ENCODE measurements at regions not wholly inside any gene's neighbourhood (a gene's known extent, or its start where the extent isn't known, plus 50 kb on each side); places are given as distances from the start of the nearest gene placed in this dataset.

- TF ChIP-seq ZC3H10 (CRISPR knock-in tag; IDR thresholded peaks at IDR 0.05): no peak
- no peak for ATAC-seq
These were observed 65.4 kb upstream of the C3orf80 start for GRCh38 chr3:160159806-160160205.

- TF ChIP-seq TCF4 (CRISPR knock-in tag; IDR thresholded peaks at IDR 0.05; ENCODE audit: borderline replicate concordance) (no peak), CSDC2 (CRISPR knock-in tag; IDR thresholded peaks at IDR 0.05) (no peak), BACH2 (CRISPR knock-in tag; IDR thresholded peaks at IDR 0.05; ENCODE audit: borderline replicate concordance) (no peak), ZC3H10 (CRISPR knock-in tag; IDR thresholded peaks at IDR 0.05) (no peak), POU6F1 (CRISPR knock-in tag; IDR thresholded peaks at IDR 0.05; ENCODE audit: borderline replicate concordance, low read depth) (no peak), OSR1 (CRISPR knock-in tag; IDR thresholded peaks at IDR 0.05) (no peak), ZFP3 (CRISPR knock-in tag; IDR thresholded peaks at IDR 0.05) (no peak), CSRNP3 (CRISPR knock-in tag; IDR thresholded peaks at IDR 0.05) (no peak), ZNF70 (CRISPR knock-in tag; IDR thresholded peaks at IDR 0.05) (no peak), ESRRG (CRISPR knock-in tag; IDR thresholded peaks at IDR 0.05) (no peak), ZNF8 (CRISPR knock-in tag; IDR thresholded peaks at IDR 0.05) (no peak), CREB5 (CRISPR knock-in tag; IDR thresholded peaks at IDR 0.05; ENCODE audit: low read depth) (no peak), ZNF565 (CRISPR knock-in tag; conservative IDR thresholded peaks at IDR 0.05; ENCODE audit: low read depth) (no peak), ISL1 (CRISPR knock-in tag; IDR thresholded peaks at IDR 0.05) (no peak)
These were observed 63.3 kb upstream of the C3orf80 start for GRCh38 chr3:160161921-160162320.

GRCh38 chr3:160162440-160162839 lies 62.8 kb upstream of the C3orf80 start:
- TF ChIP-seq BACH2 (CRISPR knock-in tag; IDR thresholded peaks at IDR 0.05; ENCODE audit: borderline replicate concordance): no peak
- TF ChIP-seq TCF4 (CRISPR knock-in tag; IDR thresholded peaks at IDR 0.05; ENCODE audit: borderline replicate concordance): no peak
- TF ChIP-seq PATZ1 (CRISPR knock-in tag; IDR thresholded peaks at IDR 0.05; ENCODE audit: borderline replicate concordance): no peak
- no peak for TF ChIP-seq SNAI2 (CRISPR knock-in tag; IDR thresholded peaks at IDR 0.05)
- no peak for TF ChIP-seq TSHZ2 (CRISPR knock-in tag; IDR thresholded peaks at IDR 0.05)
- no peak for TF ChIP-seq POU6F1 (CRISPR knock-in tag; IDR thresholded peaks at IDR 0.05; ENCODE audit: borderline replicate concordance, low read depth)
- TF ChIP-seq ZNF565 (CRISPR knock-in tag; conservative IDR thresholded peaks at IDR 0.05; ENCODE audit: low read depth): no peak
- no peak for TF ChIP-seq ZC3H10 (CRISPR knock-in tag; IDR thresholded peaks at IDR 0.05)
- TF ChIP-seq CSRNP3 (CRISPR knock-in tag; IDR thresholded peaks at IDR 0.05): no peak
- TF ChIP-seq PPARA (CRISPR knock-in tag; IDR thresholded peaks at IDR 0.05; ENCODE audit: borderline replicate concordance): no peak
- TF ChIP-seq ISL1 (CRISPR knock-in tag; IDR thresholded peaks at IDR 0.05): no peak
- TF ChIP-seq ESRRG (CRISPR knock-in tag; IDR thresholded peaks at IDR 0.05): no peak
- TF ChIP-seq ZFP30 (CRISPR knock-in tag; IDR thresholded peaks at IDR 0.05): no peak
- no peak for TF ChIP-seq TOX (CRISPR knock-in tag; IDR thresholded peaks at IDR 0.05; ENCODE audit: borderline replicate concordance)
- no peak for TF ChIP-seq CSDC2 (CRISPR knock-in tag; IDR thresholded peaks at IDR 0.05)
- TF ChIP-seq OSR1 (CRISPR knock-in tag; IDR thresholded peaks at IDR 0.05): no peak
- TF ChIP-seq ZFP3 (CRISPR knock-in tag; IDR thresholded peaks at IDR 0.05): no peak
- no peak for TF ChIP-seq GLIS3 (CRISPR knock-in tag; IDR thresholded peaks at IDR 0.05)
- TF ChIP-seq ARNTL (CRISPR knock-in tag; IDR thresholded peaks at IDR 0.05; ENCODE audit: borderline replicate concordance, low read depth): no peak
- ATAC-seq: peak; percentile 70

More at GRCh38 chr3:160161921-160162320, 63.3 kb upstream of the C3orf80 start:
- ATAC-seq: no peak

Data from SK-N-SH treated with all-trans-retinoic acid at 6 μM for 48 hours (cell line).